ENCODE measurements at regions not wholly inside any gene's neighbourhood (a gene's known extent, or its start where the extent isn't known, plus 50 kb on each side); places are given as distances from the start of the nearest gene placed in this dataset.
"Not testable (repeated sequence)": the region's sequence is repeated elsewhere in the genome, so short reads cannot be mapped to it uniquely, and the experiment has no call there.

GRCh38 chr10:128567551-128567950 lies 441.3 kb upstream of the MKI67 start:
- no peak for FAIRE-seq

DNA sequence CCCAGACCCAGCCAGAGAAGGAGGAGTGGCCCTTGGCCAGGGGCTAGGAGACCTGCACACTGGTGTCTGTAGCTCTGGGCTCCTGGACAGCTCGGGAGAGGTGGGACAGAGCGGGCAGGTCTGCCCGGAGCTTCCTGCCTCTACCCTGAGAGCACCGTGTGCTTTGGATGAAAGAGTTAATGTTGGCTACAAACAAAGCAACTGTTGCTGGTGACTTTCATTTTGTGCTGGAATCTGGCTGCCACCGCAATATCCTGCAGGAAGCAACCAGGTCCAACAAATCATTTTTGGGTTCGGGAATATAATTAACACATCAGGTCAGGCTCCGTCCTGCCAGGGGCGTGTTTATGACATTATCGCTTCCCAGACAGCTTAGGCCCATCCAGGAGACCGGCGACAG lies 441.8 kb upstream of the MKI67 start:
- no peak for FAIRE-seq

- FAIRE-seq, result no peak
These were observed 442.3 kb upstream of the MKI67 start for GRCh38 chr10:128568491-128568890.

- FAIRE-seq, result no peak
These were observed 443.0 kb upstream of the MKI67 start for GRCh38 chr10:128568990-128569945.

DNA sequence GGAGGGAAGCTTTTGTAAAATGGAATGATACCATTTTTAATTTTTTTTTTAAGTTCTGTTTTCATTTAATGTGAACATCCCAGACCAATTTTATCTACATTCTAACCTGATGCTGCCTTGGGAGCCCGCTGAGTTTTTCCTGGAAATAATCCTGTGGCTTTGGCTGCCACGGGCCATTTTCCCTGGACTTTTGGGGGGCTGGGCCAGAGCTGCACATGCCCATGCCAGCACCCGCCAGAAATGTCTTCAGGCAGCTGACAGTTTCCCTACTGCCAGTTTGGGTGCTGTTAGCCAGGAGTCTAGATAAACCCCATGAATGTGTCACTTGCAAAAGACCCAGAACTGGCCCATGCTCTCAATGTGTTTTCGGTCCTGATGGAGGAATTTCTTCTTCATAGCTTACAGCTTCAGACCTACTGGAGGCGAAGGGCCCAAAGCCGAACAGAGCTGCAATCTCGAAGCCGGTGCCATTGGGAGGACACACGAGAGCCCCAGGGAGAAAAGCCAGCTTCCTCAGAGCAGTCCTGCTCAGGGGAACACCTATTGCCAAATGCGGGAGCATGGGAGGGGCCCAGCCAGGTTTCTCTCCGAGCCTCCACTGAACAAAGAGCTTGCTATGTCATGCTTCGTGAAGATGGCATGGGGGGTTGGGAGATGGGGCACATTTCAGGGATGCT lies 444.2 kb upstream of the MKI67 start:
- FAIRE-seq, result no peak

DNA sequence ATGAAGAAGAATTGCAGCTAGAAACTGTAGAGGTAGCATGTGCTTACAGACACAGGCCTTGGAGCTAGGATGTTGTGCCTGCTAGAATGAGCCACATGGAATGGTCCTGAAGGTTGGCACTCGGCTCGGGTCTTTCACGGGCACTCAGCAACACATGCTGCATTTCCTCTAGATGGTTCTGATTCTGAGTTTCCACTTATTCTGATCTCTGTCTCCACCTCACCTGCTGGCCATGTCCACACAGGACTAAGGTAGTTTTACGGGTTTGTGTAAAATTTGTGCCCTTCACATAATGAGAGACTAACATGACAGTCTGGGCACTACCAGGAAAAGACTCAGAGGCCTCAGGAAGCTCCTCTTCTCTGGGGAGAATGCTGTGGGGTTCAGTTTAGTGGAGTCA lies 444.8 kb upstream of the MKI67 start:
- no peak for FAIRE-seq

DNA sequence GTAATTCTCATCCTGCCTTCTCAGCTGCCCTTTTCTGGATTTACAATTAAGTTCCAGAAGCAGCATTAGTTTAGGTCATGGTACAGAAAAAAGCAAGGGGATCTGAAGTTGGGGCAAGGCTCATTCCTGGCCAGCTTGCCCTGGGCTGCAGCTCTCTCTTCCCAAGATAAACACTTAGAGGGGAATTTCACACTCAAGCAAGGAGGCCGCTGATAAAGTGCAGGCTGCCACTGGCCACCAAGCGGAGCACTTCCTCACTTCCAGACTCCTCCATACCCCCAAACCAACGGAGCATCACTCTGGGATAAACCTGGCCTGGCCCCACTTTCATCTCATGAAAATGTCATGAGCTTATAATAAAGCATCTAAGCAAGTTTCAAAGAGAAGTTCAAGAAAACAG lies 445.5 kb upstream of the MKI67 start:
- FAIRE-seq, result no peak

GRCh38 chr10:128572696-128573095 lies 446.5 kb upstream of the MKI67 start:
- FAIRE-seq, result no peak

- FAIRE-seq, result no peak
These were observed 447.1 kb upstream of the MKI67 start for GRCh38 chr10:128573281-128573845.

DNA sequence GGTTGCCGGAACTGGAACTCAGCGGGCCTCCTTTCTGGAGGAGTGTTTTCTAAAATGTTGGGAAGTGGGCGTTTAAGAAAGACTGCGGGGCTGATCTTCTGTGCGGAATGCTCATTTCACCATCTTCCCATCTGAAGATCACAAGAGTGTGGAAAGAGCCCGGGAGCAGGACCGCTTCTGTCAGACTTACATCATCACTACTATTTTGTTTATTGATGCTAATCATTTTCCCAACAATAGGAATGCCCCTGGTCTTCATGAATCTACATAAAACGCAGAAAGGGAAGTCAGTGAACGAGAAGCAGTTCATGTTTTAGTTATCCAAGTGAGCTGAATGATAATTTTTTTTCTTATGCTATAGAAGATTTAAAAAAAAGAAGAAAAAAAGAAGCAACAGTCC lies 447.8 kb upstream of the MKI67 start:
- FAIRE-seq, result no peak

- no peak for FAIRE-seq
These were observed 448.5 kb upstream of the MKI67 start for GRCh38 chr10:128574581-128575210.

DNA sequence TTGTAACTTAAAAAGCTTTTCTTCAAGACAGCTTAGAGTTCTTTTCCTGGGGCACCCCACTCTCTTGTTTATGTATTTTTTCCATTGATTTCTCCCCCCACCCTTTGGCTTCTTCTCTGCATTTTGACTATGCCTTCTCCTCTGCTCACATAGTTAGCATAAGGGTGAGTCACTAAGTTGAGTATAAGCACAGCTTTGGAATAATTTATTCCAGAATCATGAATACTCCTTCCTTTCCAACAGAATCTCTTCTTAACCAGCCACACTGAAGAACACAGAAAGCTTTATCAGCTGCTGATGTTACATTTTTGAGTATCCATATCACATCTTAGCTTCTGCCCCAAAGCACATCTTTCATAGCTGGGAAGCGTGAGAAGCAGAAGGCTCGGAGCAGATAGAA lies 449.5 kb upstream of the MKI67 start:
- no peak for FAIRE-seq

GRCh38 chr10:128576336-128576735 lies 450.1 kb upstream of the MKI67 start:
- no peak for FAIRE-seq

- no peak for FAIRE-seq
These were observed 450.9 kb upstream of the MKI67 start for GRCh38 chr10:128576943-128577670.

- FAIRE-seq, result no peak
These were observed 451.9 kb upstream of the MKI67 start for GRCh38 chr10:128577958-128578750.

DNA sequence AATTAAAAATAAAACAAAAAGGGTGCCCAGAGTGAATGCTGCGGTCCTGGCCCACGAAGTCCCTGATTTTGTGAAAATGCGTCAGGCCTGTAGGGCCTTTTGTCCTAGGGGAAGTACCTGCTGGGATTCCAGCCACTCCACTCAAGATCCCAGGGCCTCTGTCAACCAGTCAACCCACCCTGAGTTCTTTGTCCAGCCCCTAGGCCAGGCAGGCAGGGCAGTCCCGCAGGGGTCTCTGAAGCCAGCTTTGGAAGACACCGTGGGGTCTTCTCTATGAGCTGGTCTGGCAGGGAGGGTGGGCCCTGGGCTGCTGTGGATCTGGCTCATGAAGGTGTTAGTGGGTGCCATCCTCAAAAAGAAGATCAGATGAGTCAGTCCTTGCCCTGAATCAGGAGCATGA lies 452.5 kb upstream of the MKI67 start:
- FAIRE-seq, result no peak

GRCh38 chr10:128579280-128579865 lies 453.1 kb upstream of the MKI67 start:
- no peak for FAIRE-seq

GRCh38 chr10:128579901-128580300 lies 453.7 kb upstream of the MKI67 start:
- FAIRE-seq, result no peak

DNA sequence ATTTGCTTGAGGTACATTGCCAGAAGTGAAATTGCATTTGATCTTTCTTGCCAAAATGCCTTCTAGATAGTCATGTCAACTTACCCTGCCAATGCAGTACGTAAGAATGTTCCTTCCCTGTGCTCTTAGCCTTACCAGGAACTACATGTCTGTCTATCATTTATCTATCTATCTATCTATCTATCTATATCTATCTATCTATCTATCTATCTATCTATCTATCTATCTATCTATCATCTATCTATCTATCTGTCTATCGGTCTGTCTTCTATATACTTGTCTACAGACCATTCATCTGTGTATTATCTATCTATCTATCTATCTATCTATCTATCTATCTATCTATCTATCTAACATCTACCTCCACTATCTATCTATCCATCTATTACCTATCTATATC lies 456.9 kb upstream of the MKI67 start:
- FAIRE-seq, result not testable (repeated sequence)

DNA sequence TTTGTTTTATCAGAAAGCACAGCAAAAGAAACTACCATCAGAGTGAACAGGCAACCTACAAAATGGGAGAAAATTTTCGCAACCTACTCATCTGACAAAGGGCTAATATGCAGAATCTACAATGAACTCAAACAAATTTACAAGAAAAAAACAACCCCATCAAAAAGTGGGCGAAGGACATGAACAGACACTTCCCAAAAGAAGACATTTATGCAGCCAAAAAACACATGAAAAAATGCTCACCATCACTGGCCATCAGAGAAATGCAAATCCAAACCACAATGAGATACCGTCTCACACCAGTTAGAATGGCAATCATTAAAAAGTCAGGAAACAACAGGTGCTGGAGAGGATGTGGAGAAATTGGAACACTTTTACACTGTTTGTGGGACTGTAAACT lies 460.4 kb upstream of the MKI67 start:
- not testable (repeated sequence) for FAIRE-seq

DNA sequence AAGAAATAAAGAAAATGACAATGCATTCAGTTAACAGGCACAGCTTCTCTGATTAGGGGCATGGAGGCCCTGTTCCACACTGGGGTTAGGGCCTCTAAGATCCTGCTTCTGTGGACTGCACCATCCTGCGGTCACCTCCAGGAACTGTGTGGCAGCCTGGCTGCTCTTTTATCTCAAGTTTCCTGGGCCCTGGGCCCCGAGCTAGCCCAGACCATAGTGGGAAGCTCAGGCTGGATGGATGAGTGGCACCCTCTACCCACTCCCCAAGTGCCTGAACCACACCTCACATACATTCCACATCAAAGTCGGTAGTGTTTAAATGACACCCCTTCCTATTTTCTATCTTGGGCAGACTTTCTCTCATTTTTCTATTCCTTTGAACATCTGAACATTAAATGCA lies 461.5 kb upstream of the MKI67 start:
- FAIRE-seq, result no peak

Data from endometrium (tissue), 2 donors.